ENCODE measurements at regions not wholly inside any gene's neighbourhood (a gene's known extent, or its start where the extent isn't known, plus 50 kb on each side); places are given as distances from the start of the nearest gene placed in this dataset.

DNA sequence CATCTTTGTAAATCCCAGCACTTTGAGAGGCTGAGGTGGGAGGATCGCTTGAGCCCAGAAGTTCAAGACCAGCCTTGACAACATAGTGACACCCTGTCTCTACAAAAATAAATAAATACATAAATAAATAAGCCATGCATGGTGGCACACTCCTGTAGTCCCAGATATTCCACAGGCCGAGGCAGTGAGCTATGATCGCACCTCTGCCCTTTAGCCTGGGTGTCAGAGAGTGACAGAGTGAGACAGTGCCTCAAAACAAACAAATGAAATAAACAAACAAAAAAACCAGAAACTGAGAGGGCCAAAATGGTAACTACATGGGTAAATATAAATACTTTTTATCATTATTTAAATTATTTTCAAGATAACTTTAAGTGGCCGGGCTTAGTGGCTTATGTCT, 445.4 kb downstream of the ZIC1 start:
- no peak for DNase-seq (ENCODE audit: low read depth)

- peak; percentile 10 for DNase-seq (ENCODE audit: low read depth)
These were observed 455.7 kb downstream of the ZIC1 start for GRCh38 chr3:147864754-147865354.

DNA sequence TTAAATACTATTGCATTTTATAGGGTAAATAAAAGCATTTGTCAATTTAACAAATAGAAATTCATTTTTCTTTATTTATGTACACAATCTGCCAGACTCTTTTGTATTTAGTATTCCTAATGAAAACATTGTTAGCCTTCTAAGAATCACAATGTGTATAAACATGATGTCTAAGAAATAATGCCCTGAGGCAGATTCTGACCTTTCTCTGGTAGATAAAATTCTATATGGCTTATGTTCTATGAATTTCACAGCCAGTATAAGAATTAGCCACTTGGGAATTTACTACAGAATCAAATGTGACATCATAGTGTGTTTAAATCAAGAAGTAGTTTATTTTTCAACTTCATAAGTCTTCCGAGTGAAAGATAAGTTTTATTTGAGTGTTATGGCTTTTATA, 457.4 kb downstream of the ZIC1 start:
- no peak for DNase-seq (ENCODE audit: low read depth)

DNA sequence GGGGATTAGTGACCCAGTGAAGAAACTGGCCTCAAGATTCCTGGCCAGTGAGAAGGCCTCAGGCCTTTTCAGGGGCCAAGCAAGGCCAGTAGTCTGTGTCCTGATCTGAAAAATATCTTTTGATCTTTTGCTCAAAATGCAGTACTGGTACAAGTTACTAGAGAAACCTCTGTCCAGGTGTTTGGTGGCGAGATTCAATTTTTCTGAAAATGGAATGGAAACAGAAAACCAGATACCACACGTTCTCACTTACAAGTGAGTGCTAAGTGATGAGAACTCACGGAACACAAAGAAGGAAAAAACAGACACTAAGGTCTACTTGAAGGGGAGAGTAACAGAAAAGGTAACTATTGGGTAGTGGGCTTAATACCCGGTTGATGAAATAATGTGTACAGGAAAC, 463.4 kb downstream of the ZIC1 start:
- DNase-seq (ENCODE audit: low read depth) = no peak

GRCh38 chr3:147875498-147875897, 466.3 kb downstream of the ZIC1 start:
- DNase-seq (ENCODE audit: low read depth) = no peak

DNA sequence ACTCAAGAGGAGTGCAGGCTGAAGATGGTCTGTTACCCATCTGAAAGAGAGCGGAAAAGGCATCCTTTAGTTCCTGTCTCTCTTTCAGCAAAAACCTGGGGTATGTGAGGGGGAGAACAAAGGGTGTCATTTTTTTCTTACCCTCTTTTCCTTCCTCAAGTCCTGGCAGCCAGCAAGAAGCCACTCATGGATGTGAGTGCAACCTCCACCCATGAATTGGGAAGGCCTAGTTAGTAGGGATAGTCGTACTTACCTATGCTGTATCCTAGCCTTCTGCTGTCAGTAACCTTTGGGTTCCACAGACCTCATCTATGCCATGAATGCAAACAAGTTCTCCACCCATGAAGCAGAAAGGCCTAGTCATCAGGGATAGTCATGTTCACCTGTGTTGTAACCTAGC, 472.8 kb downstream of the ZIC1 start:
- DNase-seq (ENCODE audit: low read depth) = no peak

DNA sequence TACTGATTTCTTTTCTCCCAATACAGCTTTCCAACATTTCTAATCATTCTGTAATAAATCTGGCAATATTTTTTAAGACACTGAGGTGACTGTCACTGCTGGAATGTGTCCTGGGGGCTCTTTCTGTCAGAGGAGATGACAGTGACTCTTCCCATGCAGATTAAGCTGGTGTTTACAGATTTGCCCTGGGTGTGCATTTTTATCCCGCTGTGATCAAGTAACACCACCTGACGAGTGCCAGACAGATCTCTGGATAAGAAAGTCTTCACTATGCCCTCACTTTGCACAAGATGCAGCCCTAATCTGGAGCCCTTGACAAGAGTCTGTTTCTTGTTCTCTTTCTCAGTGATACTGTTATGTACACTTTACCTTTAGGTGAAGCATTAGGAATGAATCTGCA, 477.7 kb downstream of the ZIC1 start:
- DNase-seq (ENCODE audit: low read depth) = no peak

DNA sequence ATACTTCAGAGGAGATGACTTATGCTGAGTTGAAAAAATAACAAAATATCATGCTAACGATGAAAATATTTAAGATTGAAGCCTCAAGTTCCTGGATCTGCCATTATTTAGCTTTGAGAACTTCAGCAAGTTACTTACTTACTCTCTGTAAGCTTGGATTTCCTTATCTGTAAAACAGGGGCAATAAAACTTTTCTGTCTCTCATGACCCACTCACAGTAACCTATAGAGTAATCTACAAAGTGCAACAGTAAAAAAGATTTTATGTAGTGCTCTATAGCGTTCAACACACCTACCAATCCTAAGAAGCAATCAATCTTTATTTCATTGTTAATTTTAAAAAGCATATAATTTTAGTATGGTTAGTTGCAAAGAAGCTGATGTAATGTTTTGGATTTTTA, 478.6 kb downstream of the ZIC1 start:
- no peak for DNase-seq (ENCODE audit: low read depth)

DNA sequence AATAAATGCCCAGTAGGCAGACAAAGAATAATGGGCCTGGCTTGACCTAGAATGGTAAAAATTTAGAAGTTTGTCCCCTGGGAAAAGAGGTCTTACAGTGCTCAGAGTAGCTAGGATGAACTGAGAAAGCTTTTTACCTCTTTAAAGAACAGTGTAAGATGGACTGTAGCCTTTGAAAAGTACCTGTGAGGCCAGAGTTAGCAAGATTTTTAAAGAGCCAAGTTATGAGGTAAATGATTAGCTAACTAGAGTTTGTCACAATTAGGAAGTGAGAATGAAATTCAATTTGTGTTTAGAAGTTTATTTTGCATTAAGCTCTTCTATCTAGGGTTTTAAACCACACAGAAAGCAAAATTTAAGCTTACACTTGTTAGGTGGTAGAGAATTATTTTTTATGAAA, 480.9 kb downstream of the ZIC1 start:
- DNase-seq (ENCODE audit: low read depth) = no peak

- DNase-seq (ENCODE audit: low read depth) = no peak
These were observed 486.3 kb downstream of the ZIC1 start for GRCh38 chr3:147895509-147895908.

GRCh38 chr3:147900851-147901250, 491.7 kb downstream of the ZIC1 start:
- DNase-seq (ENCODE audit: low read depth) = no peak

DNA sequence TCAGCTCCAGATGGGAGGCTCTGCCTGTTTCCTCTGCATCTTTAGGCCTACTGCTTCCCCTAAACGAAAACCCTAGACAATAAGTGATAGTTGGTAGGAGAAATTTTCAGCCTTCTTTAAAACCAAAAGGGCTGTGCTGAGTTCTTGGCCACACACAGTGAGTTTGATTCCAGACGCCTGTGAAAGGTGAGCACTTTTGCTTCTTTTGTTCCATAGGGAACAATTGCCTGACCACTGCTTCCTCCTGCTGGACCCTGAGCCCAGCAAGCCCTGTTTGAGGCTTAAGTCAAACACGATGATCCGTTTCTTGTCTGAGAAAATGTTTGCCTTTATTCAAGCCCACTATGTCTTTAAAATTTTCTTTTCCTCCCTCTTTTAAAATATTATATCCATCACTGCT, 493.9 kb downstream of the ZIC1 start:
- DNase-seq (ENCODE audit: low read depth) = no peak

DNA sequence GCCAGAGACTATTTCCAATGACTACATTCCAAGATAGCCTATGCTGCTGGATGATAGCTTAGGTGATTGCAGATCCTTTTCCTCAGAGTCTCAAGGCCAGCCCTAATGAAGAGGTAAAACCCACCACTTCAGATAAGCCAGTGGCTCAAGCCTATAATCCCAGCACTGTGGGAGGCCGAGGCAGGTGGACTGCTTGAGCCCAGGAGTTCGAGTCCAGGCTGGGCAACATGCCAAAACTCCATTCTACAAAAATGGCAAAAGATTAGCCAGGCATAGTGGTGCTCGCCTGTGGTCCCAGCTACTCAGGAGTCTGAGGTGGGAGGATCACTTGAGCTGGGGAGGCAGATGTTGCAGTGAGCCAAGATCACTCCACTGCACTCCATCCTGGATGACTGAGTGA, 495.3 kb downstream of the ZIC1 start:
- no peak for DNase-seq (ENCODE audit: low read depth)

DNA sequence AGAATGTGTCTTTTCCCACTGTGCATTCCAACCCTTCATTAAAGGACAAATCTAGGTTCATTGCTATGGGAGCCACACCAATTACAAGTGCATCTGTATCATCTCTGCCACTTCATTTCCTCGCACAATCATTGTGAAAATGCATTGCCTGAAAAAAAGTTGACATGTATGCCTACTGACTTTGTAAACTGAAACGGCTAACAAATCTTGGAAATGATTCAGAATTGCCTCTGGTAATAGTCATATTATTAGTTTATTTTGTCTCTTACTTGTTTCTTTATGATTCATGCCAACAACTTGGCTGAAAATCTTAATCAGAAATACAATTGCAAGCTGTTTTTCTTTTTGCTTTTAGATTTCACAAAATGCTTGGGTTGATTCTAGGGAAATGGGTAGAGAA, 497.1 kb downstream of the ZIC1 start:
- DNase-seq (ENCODE audit: low read depth) = peak; percentile 20

DNA sequence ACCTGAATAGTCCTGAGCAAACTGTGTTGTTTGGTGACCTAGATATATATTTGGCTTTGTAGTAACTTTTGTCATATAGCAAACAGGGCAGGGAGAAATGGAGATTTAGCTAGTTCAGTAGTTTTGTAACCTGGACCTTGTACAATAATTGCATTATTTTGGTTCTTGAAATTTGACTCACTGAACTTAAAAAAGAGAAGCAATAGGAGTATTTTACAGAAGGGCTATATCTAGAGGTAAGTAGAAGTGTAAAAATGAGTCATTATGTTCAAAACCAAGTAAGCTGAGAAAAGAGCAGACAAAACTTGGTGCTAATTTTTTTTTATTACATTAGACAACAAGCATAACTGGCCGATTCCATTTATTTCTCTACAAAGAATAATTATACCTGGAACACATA, 505.4 kb downstream of the ZIC1 start:
- DNase-seq (ENCODE audit: low read depth) = no peak

- DNase-seq (ENCODE audit: low read depth) = peak; percentile 45
These were observed 505.9 kb downstream of the ZIC1 start for GRCh38 chr3:147915057-147915456.

DNA sequence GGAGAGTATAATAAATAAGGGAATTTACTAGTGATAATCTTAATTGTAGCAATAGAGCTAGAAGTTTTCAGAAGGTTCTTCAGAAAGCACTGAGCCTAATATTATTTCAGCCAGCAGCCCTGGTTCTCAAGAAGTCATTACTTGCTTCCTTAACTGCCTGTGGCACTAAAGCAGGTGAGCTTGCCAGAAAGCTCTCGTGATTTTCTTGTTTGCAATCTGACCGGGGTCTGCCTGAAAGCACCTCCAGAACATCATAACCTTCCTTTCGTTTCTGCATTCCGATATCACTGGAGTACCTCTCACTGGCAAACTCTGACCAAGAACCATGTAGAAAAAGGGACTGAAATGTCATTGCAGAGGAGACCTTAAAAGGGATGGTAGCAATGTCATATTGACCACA, 510.3 kb downstream of the ZIC1 start:
- DNase-seq (ENCODE audit: low read depth) = no peak

DNA sequence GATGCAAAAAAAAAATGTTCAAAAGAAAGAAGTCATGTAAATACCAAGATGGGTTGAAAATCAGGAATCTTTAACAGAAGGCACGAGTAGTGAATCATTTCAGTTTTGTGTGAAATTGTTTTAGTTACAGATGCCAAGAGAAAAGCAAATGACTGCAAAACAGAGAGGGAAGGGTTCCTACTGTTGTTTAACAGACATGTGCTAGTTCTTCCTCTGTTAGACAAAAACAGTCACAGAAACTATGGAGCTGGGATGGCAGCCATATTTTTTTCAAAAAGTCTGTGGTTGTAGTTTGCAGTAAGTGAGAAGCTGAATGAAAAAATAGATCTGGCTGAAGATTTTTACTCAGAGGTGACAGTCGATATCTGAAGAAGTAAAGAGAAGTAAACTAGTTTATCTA, 511.9 kb downstream of the ZIC1 start:
- no peak for DNase-seq (ENCODE audit: low read depth)

DNA sequence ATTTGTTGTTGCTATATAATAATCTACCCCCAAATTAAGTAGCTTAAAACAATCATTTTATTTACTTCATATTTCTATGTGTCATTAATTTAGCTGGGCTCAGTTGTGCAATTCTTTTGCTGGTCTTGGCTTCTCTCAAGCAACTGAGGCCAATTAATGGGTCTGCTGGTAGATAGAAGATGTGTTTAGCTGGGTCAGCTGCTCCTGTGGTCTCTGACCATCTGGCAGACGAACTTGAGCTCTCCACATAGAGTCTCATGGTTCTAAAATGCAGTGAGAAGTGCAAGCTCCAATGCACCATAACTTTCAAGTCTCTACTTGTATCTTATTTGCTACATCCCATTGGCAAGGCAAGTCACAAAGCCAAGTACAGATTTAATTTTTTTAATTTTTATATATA, 515.6 kb downstream of the ZIC1 start:
- DNase-seq (ENCODE audit: low read depth) = no peak

DNA sequence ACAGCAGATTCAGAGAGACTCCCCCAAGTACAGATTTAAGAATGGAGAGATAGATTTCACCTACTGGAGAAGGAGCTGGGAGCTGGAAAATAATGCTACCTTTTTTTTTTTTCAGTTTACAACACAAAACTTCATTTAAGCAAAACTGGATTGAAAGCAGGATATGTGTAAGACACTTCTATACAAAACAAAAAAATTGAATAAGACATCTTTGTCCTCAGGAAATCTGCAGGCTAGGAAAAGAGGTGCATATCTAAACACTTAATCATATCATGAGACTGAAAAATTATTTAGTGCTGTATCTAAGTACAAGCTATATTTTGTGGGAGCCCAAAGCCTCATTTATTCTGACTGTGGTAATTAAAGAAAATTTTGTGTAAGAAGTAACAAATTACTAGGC, 516.1 kb downstream of the ZIC1 start:
- DNase-seq (ENCODE audit: low read depth) = no peak

DNA sequence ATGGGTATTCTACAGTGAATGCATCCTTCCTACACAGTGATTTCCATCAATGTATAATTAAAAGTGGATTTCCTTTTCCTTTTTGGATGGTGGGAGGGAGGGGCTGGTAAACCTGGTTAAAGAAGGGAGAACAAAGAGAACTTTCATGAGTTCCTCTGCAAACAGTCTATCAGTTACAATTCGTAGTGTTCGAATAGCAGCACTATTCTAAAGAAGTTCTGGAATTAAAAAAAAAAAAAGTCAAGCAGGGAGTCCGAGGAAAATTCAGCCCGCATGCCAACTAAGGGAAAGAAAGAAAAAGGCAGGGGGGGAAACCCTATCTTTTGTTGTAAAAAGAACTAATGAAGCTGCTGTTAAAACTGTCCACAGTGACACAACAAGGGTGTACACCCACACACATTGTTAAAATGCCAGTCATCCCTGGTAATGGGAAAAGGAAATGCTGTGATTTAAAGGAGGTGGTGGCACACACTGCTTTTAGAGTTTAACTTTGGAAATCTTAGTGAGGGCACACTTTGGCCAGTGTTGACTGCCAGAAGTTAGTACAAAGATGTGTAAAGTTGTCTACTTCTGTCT, 521.2 kb downstream of the ZIC1 start:
- DNase-seq (ENCODE audit: low read depth) = peak; percentile 59

DNA sequence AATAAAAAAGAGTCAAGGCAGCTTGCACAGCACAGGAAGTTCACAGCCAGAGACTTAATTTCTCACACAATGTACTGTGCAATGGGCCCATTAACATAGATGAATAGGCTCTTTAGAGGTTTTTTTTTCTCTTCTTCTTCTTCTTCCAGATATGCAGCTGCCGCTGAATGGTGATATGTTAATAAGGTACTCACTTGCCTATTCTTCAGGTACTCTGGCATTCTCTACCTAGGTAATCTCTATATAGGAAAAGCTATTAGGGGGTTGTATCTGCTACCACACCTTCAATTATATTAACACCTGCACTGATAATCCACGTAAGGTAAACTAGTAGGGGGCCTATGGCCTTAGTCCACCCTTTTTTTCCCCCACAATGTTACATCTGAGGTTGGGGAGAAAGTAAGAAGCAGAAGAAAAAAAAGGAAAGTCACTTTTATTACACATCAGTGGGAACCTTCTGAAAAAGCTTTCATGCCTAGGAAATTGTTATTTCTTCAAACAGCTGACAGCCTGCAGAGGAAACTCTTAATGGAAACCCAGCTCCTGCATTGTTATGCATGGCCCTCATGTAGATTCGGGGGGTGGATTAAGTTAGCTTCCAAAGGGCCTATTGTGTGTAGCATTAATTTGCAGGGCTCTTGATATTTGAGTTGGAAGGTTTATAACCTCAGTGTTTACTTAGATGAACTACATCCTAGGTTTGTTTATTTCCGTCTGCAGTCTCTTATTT, 525.5 kb downstream of the ZIC1 start:
- DNase-seq (ENCODE audit: low read depth) = no peak

DNA sequence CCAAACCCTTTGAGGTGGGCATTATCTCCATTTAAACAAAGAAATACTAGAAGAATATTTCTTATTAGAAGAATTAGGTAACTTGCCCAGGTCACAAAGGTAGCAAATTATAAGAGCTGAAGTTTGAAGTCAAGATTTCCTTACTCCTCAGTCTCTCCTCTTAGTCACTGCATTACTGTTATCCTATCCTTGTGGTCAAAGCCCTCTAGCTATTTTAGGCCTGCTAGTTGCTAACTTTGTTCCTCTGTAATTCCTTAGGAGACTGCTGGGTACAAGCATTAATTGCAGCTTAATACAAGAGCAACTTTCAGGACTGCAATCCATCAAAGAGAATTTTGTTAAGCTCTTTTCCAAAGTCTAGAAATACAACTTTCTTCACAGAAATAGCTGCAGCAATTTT, 528.2 kb downstream of the ZIC1 start:
- DNase-seq (ENCODE audit: low read depth) = peak; percentile 62

DNA sequence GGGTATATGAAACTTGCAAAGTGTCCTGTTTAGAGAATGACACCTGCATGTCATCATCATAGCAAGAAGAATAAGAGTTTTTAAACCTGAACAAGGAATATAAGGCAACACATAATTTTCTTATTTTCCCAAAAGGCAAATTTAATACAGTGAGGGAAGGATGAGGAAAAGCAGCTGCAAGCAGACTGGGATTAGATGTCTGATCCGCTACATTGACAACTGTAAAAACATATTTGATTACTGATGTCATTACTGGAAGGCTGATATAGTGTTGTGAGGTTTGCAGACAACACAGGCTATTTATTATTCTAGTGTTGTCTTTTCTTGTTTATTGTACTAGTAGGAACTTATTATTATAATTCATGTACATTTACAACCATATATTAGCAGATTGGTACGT, 528.7 kb downstream of the ZIC1 start:
- DNase-seq (ENCODE audit: low read depth) = no peak

Data from RPMI7951 (cell line).